ENCODE measurements at regions not wholly inside any gene's neighbourhood (a gene's known extent, or its start where the extent isn't known, plus 50 kb on each side); places are given as distances from the start of the nearest gene placed in this dataset.
"Not testable (repeated sequence)": the region's sequence is repeated elsewhere in the genome, so short reads cannot be mapped to it uniquely, and the experiment has no call there.

GRCh38 chr12:38201461-38202276, 114.9 kb upstream of the ALG10B start:
- H3K27ac ChIP-seq, result no peak overlapping the region
- H2AFZ ChIP-seq, result no peak overlapping the region
- H3K4me1 ChIP-seq, result no peaks in the 10 kb centered on the region
- H3K4me2 ChIP-seq (ENCODE audit: low read length), result no peak overlapping the region
- H3K27me3 ChIP-seq (ENCODE audit: control insufficient read depth, insufficient read depth, low read length), result no peaks in the 10 kb centered on the region
- H3K4me3 ChIP-seq (ENCODE audit: low read depth, low read length), result no peak overlapping the region
- H3K36me3 ChIP-seq (ENCODE audit: control insufficient read depth, insufficient read depth, low read length), result no peaks in the 10 kb centered on the region
- H3K79me2 ChIP-seq, result no peaks in the 10 kb centered on the region
- TF ChIP-seq CTCF (IDR thresholded peaks at IDR 0.05), result no peak
- no peak overlapping the region for H3K9ac ChIP-seq
- no peaks in the 10 kb centered on the region for H3K9me3 ChIP-seq (ENCODE audit: control insufficient read depth, low read length)

- TF ChIP-seq CTCF (IDR thresholded peaks at IDR 0.05), result no peak
- Histone ChIP-seq H3K9me3 (ENCODE audit: control insufficient read depth, low read length) (no peaks in the 10 kb centered on the region), H3K4me2 (ENCODE audit: low read length) (no peak overlapping the region), H3K4me3 (ENCODE audit: low read depth, low read length) (no peak overlapping the region), H3K27me3 (ENCODE audit: control insufficient read depth, insufficient read depth, low read length) (no peaks in the 10 kb centered on the region), H3K9ac (no peak overlapping the region), H3K79me2 (no peaks in the 10 kb centered on the region), H2AFZ (no peak overlapping the region), H3K4me1 (no peaks in the 10 kb centered on the region), H3K36me3 (ENCODE audit: control insufficient read depth, insufficient read depth, low read length) (no peaks in the 10 kb centered on the region), H3K27ac (no peak overlapping the region)
Measured at GRCh38 chr12:38204831-38205230, 111.7 kb upstream of the ALG10B start.

GRCh38 chr12:38222011-38222410, 94.6 kb upstream of the ALG10B start:
- no peaks in the 10 kb centered on the region for H3K27me3 ChIP-seq (ENCODE audit: control insufficient read depth, insufficient read depth, low read length)
- no peak overlapping the region for H3K27ac ChIP-seq
- no peak overlapping the region for H3K9ac ChIP-seq
- H3K36me3 ChIP-seq (ENCODE audit: control insufficient read depth, insufficient read depth, low read length), result no peaks in the 10 kb centered on the region
- no peak for TF ChIP-seq CTCF (IDR thresholded peaks at IDR 0.05)
- H3K4me2 ChIP-seq (ENCODE audit: low read length), result no peak overlapping the region
- no peaks in the 10 kb centered on the region for H3K4me1 ChIP-seq
- no peaks in the 10 kb centered on the region for H3K79me2 ChIP-seq
- H2AFZ ChIP-seq, result no peak overlapping the region
- no peaks in the 10 kb centered on the region for H3K9me3 ChIP-seq (ENCODE audit: control insufficient read depth, low read length)
- no peak overlapping the region for H3K4me3 ChIP-seq (ENCODE audit: low read depth, low read length)

- not testable (repeated sequence) for H3K36me3 ChIP-seq (ENCODE audit: control insufficient read depth, insufficient read depth, low read length); H3K27ac ChIP-seq; H3K9me3 ChIP-seq (ENCODE audit: control insufficient read depth, low read length); H3K4me1 ChIP-seq; H3K27me3 ChIP-seq (ENCODE audit: control insufficient read depth, insufficient read depth, low read length); H3K4me3 ChIP-seq (ENCODE audit: low read depth, low read length); H3K79me2 ChIP-seq; H3K4me2 ChIP-seq (ENCODE audit: low read length); H3K9ac ChIP-seq; H2AFZ ChIP-seq
Measured at GRCh38 chr12:38238328-38238727, 78.2 kb upstream of the ALG10B start.

GRCh38 chr12:38253778-38254177, 62.8 kb upstream of the ALG10B start:
- Histone ChIP-seq H3K27me3 (ENCODE audit: control insufficient read depth, insufficient read depth, low read length) (no peaks in the 10 kb centered on the region), H3K4me3 (ENCODE audit: low read depth, low read length) (no peak overlapping the region), H3K4me2 (ENCODE audit: low read length) (no peak overlapping the region), H3K9me3 (ENCODE audit: control insufficient read depth, low read length) (no peaks in the 10 kb centered on the region), H3K36me3 (ENCODE audit: control insufficient read depth, insufficient read depth, low read length) (no peaks in the 10 kb centered on the region), H3K9ac (no peak overlapping the region), H3K79me2 (no peaks in the 10 kb centered on the region), H3K4me1 (no peaks in the 10 kb centered on the region), H3K27ac (no peak overlapping the region), H2AFZ (no peak overlapping the region)
- TF ChIP-seq CTCF (IDR thresholded peaks at IDR 0.05), result no peak

Measured in parathyroid adenoma (tissue), 2 donors.